ENCODE measurements at regions not wholly inside any gene's neighbourhood (a gene's known extent, or its start where the extent isn't known, plus 50 kb on each side); places are given as distances from the start of the nearest gene placed in this dataset.
"Not testable (repeated sequence)": the region's sequence is repeated elsewhere in the genome, so short reads cannot be mapped to it uniquely, and the experiment has no call there.

GRCh38 chr12:88870000-88870737, 289.9 kb upstream of the KITLG start:
- DNase-seq, result no peak

GRCh38 chr12:88868050-88868449, 287.8 kb upstream of the KITLG start:
- no peak for DNase-seq

GRCh38 chr12:88867510-88867909, 287.2 kb upstream of the KITLG start:
- no peak for DNase-seq

- no peak for DNase-seq
Measured at GRCh38 chr12:88866881-88867280, 286.6 kb upstream of the KITLG start.

- no peak for DNase-seq
Measured at GRCh38 chr12:88865537-88865936, 285.3 kb upstream of the KITLG start.

GRCh38 chr12:88860851-88861250, 280.6 kb upstream of the KITLG start:
- DNase-seq, result no peak

- DNase-seq, result no peak
Measured at GRCh38 chr12:88856201-88856600, 275.9 kb upstream of the KITLG start.

GRCh38 chr12:88855301-88855700, 275.0 kb upstream of the KITLG start:
- DNase-seq, result no peak

GRCh38 chr12:88854260-88854659, 274.0 kb upstream of the KITLG start:
- no peak for DNase-seq

- DNase-seq, result not testable (repeated sequence)
Measured at GRCh38 chr12:88847246-88847645, 267.0 kb upstream of the KITLG start.

GRCh38 chr12:88844426-88844825, 264.2 kb upstream of the KITLG start:
- DNase-seq, result no peak

GRCh38 chr12:88842314-88842713, 262.0 kb upstream of the KITLG start:
- no peak for DNase-seq

- DNase-seq, result no peak
Measured at GRCh38 chr12:88839486-88839885, 259.2 kb upstream of the KITLG start.

GRCh38 chr12:88836156-88836555, 255.9 kb upstream of the KITLG start:
- no peak for DNase-seq

GRCh38 chr12:88834226-88834625, 254.0 kb upstream of the KITLG start:
- no peak for DNase-seq

- no peak for DNase-seq
Measured at GRCh38 chr12:88833641-88834116, 253.4 kb upstream of the KITLG start.

GRCh38 chr12:88828537-88828936, 248.3 kb upstream of the KITLG start:
- not testable (repeated sequence) for DNase-seq

- DNase-seq, result no peak
Measured at GRCh38 chr12:88820012-88820411, 239.7 kb upstream of the KITLG start.

- no peak for DNase-seq
Measured at GRCh38 chr12:88816201-88816600, 235.9 kb upstream of the KITLG start.

GRCh38 chr12:88814779-88815178, 234.5 kb upstream of the KITLG start:
- DNase-seq, result no peak

GRCh38 chr12:88812610-88813009, 232.3 kb upstream of the KITLG start:
- DNase-seq, result no peak

- no peak for DNase-seq
Measured at GRCh38 chr12:88810806-88811205, 230.5 kb upstream of the KITLG start.

- DNase-seq, result not testable (repeated sequence)
Measured at GRCh38 chr12:88809841-88810240, 229.6 kb upstream of the KITLG start.

- DNase-seq, result no peak
Measured at GRCh38 chr12:88805692-88806091, 225.4 kb upstream of the KITLG start.

- no peak for DNase-seq
Measured at GRCh38 chr12:88805286-88805685, 225.0 kb upstream of the KITLG start.
